Thoracic aorta (tissue), 2 donors: ENCODE measurements at regions not wholly inside any gene's neighbourhood (a gene's known extent, or its start where the extent isn't known, plus 50 kb on each side); places are given as distances from the start of the nearest gene placed in this dataset.

Source experiments
- ATAC-seq: fragments of 150-250 bp; one replicate; pipeline ENCODE4 v1.8.0; 2017; ENCODE audit warnings: low read depth; ENCODE audit not compliant: insufficient number of reproducible peaks, low FRiP score
- DNase-seq: peaks from one replicate; pipeline ENCODE4 v3.0.0-alpha.2; 2020; ENCODE audit warnings: low spot score
- H3K27ac ChIP-seq, 2 donors: fragments of 200-600 bp; sonication (generic); 1 replicate in 1 of 2; 2 replicates in 1 of 2; pipeline ENCODE4 v1.5.1; 2016; ENCODE audit warnings: mild to moderate bottlenecking in 2 of 2, moderate library complexity in 2 of 2
- H3K27me3 ChIP-seq: fragments of 200-600 bp; sonication (generic); replicated peaks from 2 replicates; pipeline ENCODE4 v1.6.0; 2016; ENCODE audit warnings: mild to moderate bottlenecking; ENCODE audit not compliant: insufficient read depth
- H3K36me3 ChIP-seq: fragments of 200-600 bp; sonication (generic); one replicate; pipeline ENCODE4 v1.5.1; 2016
- H3K4me1 ChIP-seq, 2 donors: fragments of 200-600 bp; sonication (generic); 1 replicate in 1 of 2; 2 replicates in 1 of 2; pipeline versions ENCODE4 v1.5.1 to v1.6.0; 2016; ENCODE audit warnings: low read depth in 2 of 2, mild to moderate bottlenecking in 1 of 2; ENCODE audit not compliant: control insufficient read depth in 1 of 2
- H3K4me3 ChIP-seq: fragments of 200-600 bp; sonication (generic); 2 replicates; pipeline ENCODE4 v1.5.1; 2016; ENCODE audit warnings: mild to moderate bottlenecking
- H3K9me3 ChIP-seq: fragments of 200-600 bp; sonication (generic); 2 replicates; pipeline ENCODE4 v1.5.1; 2016
- CTCF ChIP-seq: fragments of 200-600 bp; sonication (generic); IDR thresholded peaks from one replicate; pipeline ENCODE4 v1.5.1; 2019; ENCODE audit warnings: antibody characterized with exemption

DNA sequence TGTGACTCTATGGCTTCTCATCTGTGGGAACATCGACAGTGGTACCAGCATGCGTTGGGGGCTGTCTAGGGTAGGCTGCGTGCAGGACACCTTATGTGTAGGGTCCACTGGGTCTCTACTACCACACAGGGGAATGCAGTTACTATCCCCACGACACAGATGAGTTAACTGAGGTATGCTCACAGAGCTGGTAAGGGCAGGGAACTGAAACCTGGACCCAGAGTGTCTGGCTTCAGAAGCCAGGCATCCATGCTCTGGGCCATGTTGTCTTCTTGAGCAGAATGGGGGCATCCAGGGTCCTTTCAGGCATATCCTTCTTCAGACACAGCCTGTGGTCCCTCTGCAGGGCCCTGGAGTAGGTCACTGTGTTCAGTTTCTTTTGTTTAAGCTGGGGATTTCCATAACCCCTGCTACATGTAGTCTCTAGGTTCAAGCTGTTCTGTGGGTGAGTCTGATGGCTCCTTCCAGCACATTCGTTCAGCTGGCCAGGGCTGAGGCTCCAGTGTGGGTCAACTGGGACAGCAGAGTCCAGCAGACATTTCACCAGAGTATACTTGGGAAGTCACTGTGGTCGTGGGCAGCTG is 148.8 kb downstream of the GADD45G start:
- no peaks in the 10 kb centered on the region for H3K36me3 ChIP-seq
- H3K4me3 ChIP-seq: no peak overlapping the region
- no peak for TF ChIP-seq CTCF
- H3K27ac ChIP-seq: no peak overlapping the region
- DNase-seq (no peak), ATAC-seq (no peak)
- H3K4me1 ChIP-seq: no peaks in the 10 kb centered on the region
- H3K27me3 ChIP-seq: no peaks in the 10 kb centered on the region
- no peaks in the 10 kb centered on the region for H3K9me3 ChIP-seq

- Histone ChIP-seq H3K27me3 (no peaks in the 10 kb centered on the region), H3K4me3 (no peak overlapping the region), H3K36me3 (no peaks in the 10 kb centered on the region), H3K4me1 (no peaks in the 10 kb centered on the region), H3K27ac (no peak overlapping the region), H3K9me3 (no peaks in the 10 kb centered on the region)
- no peak for TF ChIP-seq CTCF
- no peak for DNase-seq
- ATAC-seq: no peak
These were observed 149.4 kb downstream of the GADD45G start for GRCh38 chr9:89754193-89754592.

GRCh38 chr9:89755821-89756220 is 151.0 kb downstream of the GADD45G start:
- ATAC-seq: no peak
- H3K36me3 ChIP-seq: no peaks in the 10 kb centered on the region
- H3K4me3 ChIP-seq: no peak overlapping the region
- no peaks in the 10 kb centered on the region for H3K9me3 ChIP-seq
- H3K4me1 ChIP-seq: no peaks in the 10 kb centered on the region
- DNase-seq: no peak
- no peak overlapping the region for H3K27ac ChIP-seq
- H3K27me3 ChIP-seq: no peaks in the 10 kb centered on the region
- no peak for TF ChIP-seq CTCF

GRCh38 chr9:89756891-89757537 is 152.2 kb downstream of the GADD45G start:
- Histone ChIP-seq H3K36me3 (no peaks in the 10 kb centered on the region), H3K4me3 (no peak overlapping the region), H3K27me3 (no peaks in the 10 kb centered on the region), H3K27ac (no peak overlapping the region), H3K9me3 (no peaks in the 10 kb centered on the region), H3K4me1 (no peaks in the 10 kb centered on the region)
- DNase-seq (no peak), ATAC-seq (no peak)
- TF ChIP-seq CTCF: no peak

- no peaks in the 10 kb centered on the region for H3K36me3 ChIP-seq
- H3K27ac ChIP-seq: no peak overlapping the region
- no peak overlapping the region for H3K4me3 ChIP-seq
- H3K4me1 ChIP-seq: no peaks in the 10 kb centered on the region
- no peak for ATAC-seq
- no peaks in the 10 kb centered on the region for H3K9me3 ChIP-seq
- H3K27me3 ChIP-seq: no peaks in the 10 kb centered on the region
- DNase-seq: no peak
- no peak for TF ChIP-seq CTCF
These were observed 153.1 kb downstream of the GADD45G start for GRCh38 chr9:89757776-89758528.
